Endothelial cell of umbilical vein (primary cell): ENCODE measurements at regions not wholly inside any gene's neighbourhood (a gene's known extent, or its start where the extent isn't known, plus 50 kb on each side); places are given as distances from the start of the nearest gene placed in this dataset.

Experiments used
- BruUV-seq: library from RNA; stranded (reverse); fragments of 400-500 nt; replicated peaks from 2 replicates; lab custom pipeline; 2021; lab: Mats Ljungman, UMichigan
- CTCF ChIA-PET: fragments of 300-600, 350-600 bp; sonication (Branson Sonifier 250); formaldehyde crosslinking; loops from one replicate; lab custom pipeline; 2021; ENCODE audit warnings: antibody characterized with exemption, inconsistent platforms; lab: Charles Lee
- POLR2A ChIA-PET: fragments of 300-600, 350-600 bp; sonication (Branson Sonifier 250); formaldehyde crosslinking; loops from one replicate; lab custom pipeline; 2021; ENCODE audit warnings: antibody characterized with exemption, inconsistent platforms; lab: Charles Lee
- DNase-seq: peaks from one replicate; pipeline ENCODE4 v3.0.0-alpha.2; 2011; ENCODE audit warnings: low read depth, low spot score
- FAIRE-seq: peaks from 2 replicates; lab custom pipeline; 2011; peaks lifted over from hg19 to GRCh38; lab: Jason Lieb, UNC
- H2AFZ ChIP-seq: 2 replicates; pipeline ENCODE4 v1.6.0; 2012; ENCODE audit warnings: low read depth, low read length, control low read depth, inconsistent platforms
- H3K27ac ChIP-seq: 2 replicates; pipeline ENCODE4 v1.5.1; 2011; ENCODE audit warnings: low read depth, mild to moderate bottlenecking, control low read depth, low read length, moderate library complexity; ENCODE audit not compliant: insufficient read depth
- H3K27me3 ChIP-seq, 2 experiments: 2 replicates each; pipeline versions ENCODE4 v1.6.0 to v1.6.1; 2011; ENCODE audit warnings: low read length in 2 of 2, mixed read lengths in 1 of 2; ENCODE audit not compliant: control insufficient read depth in 2 of 2, insufficient read depth in 2 of 2
- H3K36me3 ChIP-seq, 2 experiments: 2 replicates in 1 of 2; 3 replicates in 1 of 2; pipeline ENCODE4 v1.5.1; 2011; ENCODE audit warnings: low read length in 2 of 2, mild to moderate bottlenecking in 1 of 2, moderate library complexity in 1 of 2; ENCODE audit not compliant: control insufficient read depth in 2 of 2, insufficient read depth in 2 of 2; ENCODE audit errors: extremely low read depth in 1 of 2
- H3K4me1 ChIP-seq: 3 replicates; pipeline ENCODE4 v1.5.1; 2011; ENCODE audit warnings: mild to moderate bottlenecking, low read length; ENCODE audit not compliant: control insufficient read depth, insufficient read depth; ENCODE audit errors: extremely low read depth
- H3K4me2 ChIP-seq: 2 replicates; pipeline ENCODE4 v1.6.1; 2011; ENCODE audit warnings: low read length, control low read depth, mixed read lengths; ENCODE audit not compliant: insufficient read depth
- H3K4me3 ChIP-seq, 3 experiments: fragments of 200-600 bp in 1 of 3; sonication (generic), shearing (Covaris generic) in 1 of 3; replicated peaks in 1 of 3; 2 replicates each; pipeline ENCODE4 v1.5.1; 2011 to 2016; ENCODE audit warnings: control low read depth in 3 of 3, low read length in 3 of 3, mild to moderate bottlenecking in 2 of 3, inconsistent platforms in 1 of 3, low read depth in 1 of 3, moderate library complexity in 1 of 3; ENCODE audit not compliant: insufficient read depth in 1 of 3
- H3K79me2 ChIP-seq: 2 replicates; pipeline ENCODE4 v1.6.0; 2012; ENCODE audit warnings: low read length, inconsistent platforms; ENCODE audit not compliant: control insufficient read depth, insufficient read depth
- H3K9ac ChIP-seq: replicated peaks from 2 replicates; pipeline ENCODE3; 2011; ENCODE audit warnings: low read length, control low read depth; ENCODE audit not compliant: insufficient read depth; ENCODE audit errors: extremely low read depth
- H3K9me1 ChIP-seq: replicated peaks from 3 replicates; pipeline ENCODE4 v1.6.0; 2011; ENCODE audit warnings: mild to moderate bottlenecking, low read length; ENCODE audit not compliant: control insufficient read depth, insufficient read depth; ENCODE audit errors: extremely low read depth
- H3K9me3 ChIP-seq: replicated peaks from 2 replicates; pipeline ENCODE4 v1.5.1; 2012; ENCODE audit warnings: low read length, inconsistent platforms; ENCODE audit not compliant: control insufficient read depth, insufficient read depth
- H4K20me1 ChIP-seq: replicated peaks from 2 replicates; pipeline ENCODE3; 2011; ENCODE audit warnings: mild to moderate bottlenecking, low read length; ENCODE audit not compliant: control insufficient read depth, insufficient read depth; ENCODE audit errors: extremely low read depth
- EZH2 ChIP-seq: IDR thresholded peaks from 2 replicates; pipeline ENCODE4 v1.6.1; 2012; ENCODE audit warnings: borderline replicate concordance, low read depth, mild to moderate bottlenecking, moderate library complexity, low read length, inconsistent platforms; ENCODE audit not compliant: severe bottlenecking
- FOS ChIP-seq: IDR thresholded peaks from 2 replicates; pipeline ENCODE4 v1.6.1; 2011; ENCODE audit warnings: mild to moderate bottlenecking, low read length, moderate library complexity, borderline replicate concordance; ENCODE audit not compliant: insufficient read depth
- GATA2 ChIP-seq: IDR thresholded peaks from 2 replicates; pipeline ENCODE4 v1.7.0; 2011; ENCODE audit warnings: low read depth, mild to moderate bottlenecking, moderate library complexity, mixed read lengths, low read length; ENCODE audit not compliant: insufficient read length, insufficient read depth
- JUN ChIP-seq: IDR thresholded peaks from 2 replicates; pipeline ENCODE4 v1.6.1; 2011; ENCODE audit warnings: borderline replicate concordance, low read depth; ENCODE audit not compliant: insufficient read length, insufficient read depth
- MYC ChIP-seq: IDR thresholded peaks from one replicate; pipeline ENCODE4 v1.6.1; 2011; ENCODE audit warnings: mild to moderate bottlenecking, low read depth, low read length
- POLR2A ChIP-seq: IDR thresholded peaks from 2 replicates; pipeline ENCODE4 v1.6.1; 2012; ENCODE audit warnings: low read depth, mild to moderate bottlenecking, control low read depth, low read length
- POLR2AphosphoS5 ChIP-seq: IDR thresholded peaks from 2 replicates; pipeline ENCODE4 v1.6.1; 2012; ENCODE audit warnings: low read depth, mild to moderate bottlenecking, control low read depth, low read length, moderate library complexity; ENCODE audit not compliant: insufficient read depth
- dilution Hi-C: fragments of 300-500 bp; cut with MboI; formaldehyde crosslinking; loops from one replicate; pipeline ENCODE4 v1.15.0; 2019; ENCODE audit warnings: low sequenced_read_pairs; ENCODE audit not compliant: extremely low pct_ligation_motif_present
- intact Hi-C: fragments of 100-400 bp; cut with micrococcal nuclease; formaldehyde crosslinking; loops from one replicate; pipeline ENCODE4 v1.10.0; 2022
- TF ChIP-seq, protein P1 (sequence below): IDR thresholded peaks from 2 replicates; pipeline ENCODE4 v1.6.1; 2011; ENCODE audit not compliant: insufficient read depth, insufficient read length
- TF ChIP-seq, protein P2 (sequence below), 2 donors: IDR thresholded peaks; 1 replicate in 1 of 2; 2 replicates in 1 of 2; pipeline ENCODE4 v1.5.1; 2011; ENCODE audit warnings: low read length in 2 of 2, mild to moderate bottlenecking in 2 of 2, moderate library complexity in 2 of 2, control low read depth in 1 of 2, inconsistent platforms in 1 of 2, low read depth in 1 of 2; ENCODE audit not compliant: insufficient read depth in 1 of 2; ENCODE audit errors: extremely low read depth in 1 of 2

DNA sequence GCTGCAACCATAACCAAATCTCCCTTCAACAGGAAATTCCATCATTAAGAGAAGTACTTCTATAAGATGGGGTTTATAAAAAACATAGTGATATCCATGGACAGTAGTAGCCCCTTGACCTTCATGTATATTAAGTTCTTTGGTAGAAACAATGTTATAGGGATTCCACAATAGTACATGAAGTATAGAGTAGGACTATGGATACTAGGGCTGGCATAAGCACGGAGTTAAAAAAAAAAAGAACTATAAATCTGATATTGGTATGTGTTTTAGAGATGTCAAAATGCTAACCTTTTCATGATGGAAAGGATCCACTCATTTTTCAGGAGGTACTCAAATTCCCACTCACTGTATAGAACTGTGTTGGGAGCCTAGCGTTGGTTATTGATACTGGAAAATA, 337.6 kb downstream of the FGF10 start:
- FAIRE-seq (no peak), DNase-seq (no peak)
- BruUV-seq: no TSS peak
- H3K9me1 ChIP-seq: no peaks in the 10 kb centered on the region
- no peaks in the 10 kb centered on the region for H3K79me2 ChIP-seq
- no peaks in the 10 kb centered on the region for H4K20me1 ChIP-seq
- H3K4me2 ChIP-seq: no peak overlapping the region
- no peaks in the 10 kb centered on the region for H3K9me3 ChIP-seq
- H3K27me3 ChIP-seq: no peaks in the 10 kb centered on the region
- H3K36me3 ChIP-seq: no peaks in the 10 kb centered on the region
- dilution Hi-C loops: no loop called here
- H2AFZ ChIP-seq: no peak overlapping the region
- POLR2A ChIA-PET: no interaction called here
- H3K27ac ChIP-seq: no peak overlapping the region
- H3K4me1 ChIP-seq: no peaks in the 10 kb centered on the region
- CTCF ChIA-PET: no interaction called here
- TF ChIP-seq EZH2 (no peak), POLR2AphosphoS5 (no peak), MYC (no peak), FOS (no peak), GATA2 (no peak), POLR2A (no peak), JUN (no peak)
- TF ChIP-seq, protein P1, sequence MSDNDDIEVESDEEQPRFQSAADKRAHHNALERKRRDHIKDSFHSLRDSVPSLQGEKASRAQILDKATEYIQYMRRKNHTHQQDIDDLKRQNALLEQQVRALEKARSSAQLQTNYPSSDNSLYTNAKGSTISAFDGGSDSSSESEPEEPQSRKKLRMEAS: no peak
- TF ChIP-seq, protein P2, sequence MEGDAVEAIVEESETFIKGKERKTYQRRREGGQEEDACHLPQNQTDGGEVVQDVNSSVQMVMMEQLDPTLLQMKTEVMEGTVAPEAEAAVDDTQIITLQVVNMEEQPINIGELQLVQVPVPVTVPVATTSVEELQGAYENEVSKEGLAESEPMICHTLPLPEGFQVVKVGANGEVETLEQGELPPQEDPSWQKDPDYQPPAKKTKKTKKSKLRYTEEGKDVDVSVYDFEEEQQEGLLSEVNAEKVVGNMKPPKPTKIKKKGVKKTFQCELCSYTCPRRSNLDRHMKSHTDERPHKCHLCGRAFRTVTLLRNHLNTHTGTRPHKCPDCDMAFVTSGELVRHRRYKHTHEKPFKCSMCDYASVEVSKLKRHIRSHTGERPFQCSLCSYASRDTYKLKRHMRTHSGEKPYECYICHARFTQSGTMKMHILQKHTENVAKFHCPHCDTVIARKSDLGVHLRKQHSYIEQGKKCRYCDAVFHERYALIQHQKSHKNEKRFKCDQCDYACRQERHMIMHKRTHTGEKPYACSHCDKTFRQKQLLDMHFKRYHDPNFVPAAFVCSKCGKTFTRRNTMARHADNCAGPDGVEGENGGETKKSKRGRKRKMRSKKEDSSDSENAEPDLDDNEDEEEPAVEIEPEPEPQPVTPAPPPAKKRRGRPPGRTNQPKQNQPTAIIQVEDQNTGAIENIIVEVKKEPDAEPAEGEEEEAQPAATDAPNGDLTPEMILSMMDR (IDR thresholded peaks at IDR 0.05; ENCODE audit: extremely low read depth in 1 of 2, insufficient read depth in 1 of 2, low read depth in 1 of 2, low read length in 2 of 2): no peak
- intact Hi-C loops: no loop called here
- H3K4me3 ChIP-seq: no peak overlapping the region
- H3K9ac ChIP-seq: no peak overlapping the region
